SK-N-SH (cell line): ENCODE measurements at regions not wholly inside any gene's neighbourhood (a gene's known extent, or its start where the extent isn't known, plus 50 kb on each side); places are given as distances from the start of the nearest gene placed in this dataset.
"Not testable (repeated sequence)": the region's sequence is repeated elsewhere in the genome, so short reads cannot be mapped to it uniquely, and the experiment has no call there.

Source experiments
- CTCF ChIP-seq: fragments of 200-600 bp; sonication (generic); IDR thresholded peaks from 2 replicates; pipeline ENCODE4 v1.6.1; 2017; ENCODE audit warnings: antibody characterized with exemption, mild to moderate bottlenecking, moderate library complexity
- EZH2phosphoT487 ChIP-seq: fragments of 200-600 bp; sonication (generic); IDR thresholded peaks from 2 replicates; pipeline ENCODE4 v1.6.1; 2017; ENCODE audit warnings: low read depth, mixed run types, mild to moderate bottlenecking, antibody characterized with exemption, moderate library complexity, borderline replicate concordance
- MAX ChIP-seq: IDR thresholded peaks from 2 replicates; pipeline ENCODE4 v1.4.0; 2012; ENCODE audit warnings: low read depth
- USF1 ChIP-seq: IDR thresholded peaks from 2 replicates; pipeline ENCODE4 v1.4.0; 2012; ENCODE audit warnings: low read depth, borderline replicate concordance

- not testable (repeated sequence) for TF ChIP-seq USF1, EZH2phosphoT487, CTCF, MAX
These were observed 116.9 kb upstream of the CPM start for GRCh38 chr12:69049855-69050254.
